ENCODE measurements at regions not wholly inside any gene's neighbourhood (a gene's known extent, or its start where the extent isn't known, plus 50 kb on each side); places are given as distances from the start of the nearest gene placed in this dataset.
A peak's percentile ranks its signal among the peaks of the same experiment; 100 is the strongest.

DNA sequence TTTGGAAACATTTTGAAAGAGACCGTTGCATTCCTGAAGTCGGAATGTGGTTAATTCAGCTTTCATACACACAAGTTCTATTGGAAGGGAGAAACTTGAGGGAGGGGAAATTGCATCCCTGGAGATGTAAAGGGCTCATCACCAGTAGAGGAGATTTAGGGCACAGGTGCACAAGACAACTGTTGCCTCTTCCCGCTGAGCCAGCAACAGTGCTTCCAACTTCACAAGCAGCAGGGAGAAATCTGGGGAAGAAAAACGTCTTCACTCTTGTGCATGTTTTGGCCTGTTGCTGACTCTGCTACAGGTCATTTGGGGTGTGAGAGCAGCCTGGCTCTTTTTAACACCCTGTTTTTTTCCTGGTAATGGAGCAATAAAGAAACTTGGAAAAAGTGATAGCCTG is 277.9 kb downstream of the GAS1 start:
- peaks cover 10% of the 10 kb centered on the region for H3K4me1 ChIP-seq (ENCODE audit: control insufficient read depth, insufficient read depth, low read length)
- H3K36me3 ChIP-seq (ENCODE audit: control insufficient read depth, insufficient read depth, low read length): no peaks in the 10 kb centered on the region
- no peaks in the 10 kb centered on the region for H3K27me3 ChIP-seq (ENCODE audit: control insufficient read depth, insufficient read depth, low read length)
- H3K27ac ChIP-seq (ENCODE audit: low read length): peak overlapping the region; percentile 77
- H3K9me3 ChIP-seq (replicated peaks; ENCODE audit: control insufficient read depth, low read depth, low read length): peaks cover 2% of the 10 kb centered on the region
- no CpG with 5 or more reads among the region's 4 CpGs for WGBS (ENCODE audit: insufficient coverage)
- H3K4me3 ChIP-seq (ENCODE audit: low read length): no peak overlapping the region
- peak; percentile 97 for DNase-seq

DNA sequence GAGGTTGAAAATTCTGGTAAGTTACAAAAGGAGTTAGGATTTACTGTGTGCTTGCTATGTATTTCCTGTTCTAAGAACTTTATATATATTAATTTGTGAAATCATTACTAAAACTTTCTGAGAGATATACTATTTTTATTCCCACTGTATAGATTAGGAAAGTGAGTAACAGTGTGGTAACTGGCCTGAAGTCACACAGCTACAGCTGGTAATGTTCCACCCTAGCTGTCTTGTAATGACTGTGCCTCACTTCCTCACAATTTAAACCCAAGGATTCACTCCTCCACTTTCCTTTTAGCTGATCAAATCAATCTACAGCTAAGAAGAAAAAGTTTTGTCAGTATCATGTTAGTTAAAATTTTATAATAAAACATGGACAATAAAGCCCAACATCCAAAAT is 278.8 kb downstream of the GAS1 start:
- Histone ChIP-seq H3K27ac (ENCODE audit: low read length) (no peak overlapping the region), H3K36me3 (ENCODE audit: control insufficient read depth, insufficient read depth, low read length) (no peaks in the 10 kb centered on the region), H3K9me3 (replicated peaks; ENCODE audit: control insufficient read depth, low read depth, low read length) (peaks cover 2% of the 10 kb centered on the region), H3K27me3 (ENCODE audit: control insufficient read depth, insufficient read depth, low read length) (no peaks in the 10 kb centered on the region), H3K4me1 (ENCODE audit: control insufficient read depth, insufficient read depth, low read length) (peaks cover 8% of the 10 kb centered on the region), H3K4me3 (ENCODE audit: low read length) (no peak overlapping the region)
- peak; percentile 31 for DNase-seq

DNA sequence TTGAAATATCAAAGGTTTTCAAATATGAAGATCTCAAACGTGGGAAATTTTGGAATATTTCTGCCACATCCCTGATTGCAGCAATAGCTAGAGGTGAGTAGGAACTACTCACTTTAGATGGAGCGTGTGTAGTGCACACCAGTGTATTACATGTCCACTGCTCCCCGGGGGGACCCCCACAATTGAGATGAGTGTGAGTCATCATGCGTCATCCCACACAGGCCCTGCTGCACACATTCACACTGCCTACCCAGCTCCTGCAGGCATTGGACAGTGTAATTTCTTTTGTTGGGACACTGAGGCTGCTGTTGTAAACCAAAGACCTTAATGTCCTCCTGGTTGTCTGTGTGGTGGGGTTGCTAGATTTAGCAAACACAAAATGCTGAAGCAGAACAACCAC is 280.0 kb downstream of the GAS1 start:
- peaks cover 2% of the 10 kb centered on the region for H3K9me3 ChIP-seq (replicated peaks; ENCODE audit: control insufficient read depth, low read depth, low read length)
- H3K27me3 ChIP-seq (ENCODE audit: control insufficient read depth, insufficient read depth, low read length): no peaks in the 10 kb centered on the region
- WGBS (ENCODE audit: insufficient coverage): 86% methylated on average over 1 of the region's 4 CpGs
- H3K36me3 ChIP-seq (ENCODE audit: control insufficient read depth, insufficient read depth, low read length): no peaks in the 10 kb centered on the region
- DNase-seq: no peak
- no peak overlapping the region for H3K27ac ChIP-seq (ENCODE audit: low read length)
- no peak overlapping the region for H3K4me3 ChIP-seq (ENCODE audit: low read length)
- H3K4me1 ChIP-seq (ENCODE audit: control insufficient read depth, insufficient read depth, low read length): peaks cover 8% of the 10 kb centered on the region

DNA sequence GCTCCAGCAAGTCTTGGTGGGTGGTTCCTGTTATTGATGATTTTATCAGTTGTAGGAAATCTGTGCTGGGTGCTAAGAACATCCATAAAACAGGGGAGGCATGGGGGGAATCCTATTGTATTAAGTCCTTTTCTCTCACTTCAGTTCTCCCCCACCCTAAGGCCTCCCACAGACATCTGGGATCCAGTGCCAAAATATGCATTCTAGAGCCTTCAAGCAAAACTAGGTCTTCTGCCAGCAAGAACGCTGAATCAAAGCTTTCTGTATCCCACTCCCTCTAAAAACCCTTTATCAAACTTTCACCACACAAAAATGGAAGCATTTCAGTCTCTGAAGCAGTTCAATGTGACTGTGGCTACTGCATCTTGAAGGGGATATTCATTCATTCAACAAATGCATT is 281.9 kb downstream of the GAS1 start:
- H3K9me3 ChIP-seq (replicated peaks; ENCODE audit: control insufficient read depth, low read depth, low read length): no peaks in the 10 kb centered on the region
- no peaks in the 10 kb centered on the region for H3K27me3 ChIP-seq (ENCODE audit: control insufficient read depth, insufficient read depth, low read length)
- DNase-seq: no peak
- no CpG with 5 or more reads among the region's 1 CpG for WGBS (ENCODE audit: insufficient coverage)
- H3K4me3 ChIP-seq (ENCODE audit: low read length): no peak overlapping the region
- H3K27ac ChIP-seq (ENCODE audit: low read length): no peak overlapping the region
- peaks cover 8% of the 10 kb centered on the region for H3K4me1 ChIP-seq (ENCODE audit: control insufficient read depth, insufficient read depth, low read length)
- no peaks in the 10 kb centered on the region for H3K36me3 ChIP-seq (ENCODE audit: control insufficient read depth, insufficient read depth, low read length)

DNA sequence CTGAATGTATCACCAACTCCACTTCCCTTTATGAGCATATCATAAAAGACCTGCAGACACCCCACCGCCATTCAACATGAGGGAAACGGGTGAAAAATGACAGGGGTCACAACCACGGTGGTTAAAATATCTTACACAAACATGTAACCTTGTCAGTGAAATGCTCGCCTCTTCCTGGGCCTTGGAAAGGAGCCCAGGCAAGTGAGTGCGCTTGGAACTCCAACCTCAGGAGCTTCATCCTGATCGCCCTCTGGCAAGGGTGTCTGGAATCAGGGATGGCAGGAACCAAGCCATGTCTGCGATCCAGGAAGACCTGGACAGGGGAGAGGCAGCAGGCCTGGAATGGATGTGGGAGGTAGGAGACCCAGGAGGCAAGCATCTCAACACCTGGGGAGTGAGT is 282.7 kb downstream of the GAS1 start:
- whole genome bisulfite sequencing (ENCODE audit: insufficient coverage): 79% methylated on average over 6 of the region's 7 CpGs
- Histone ChIP-seq H3K4me1 (ENCODE audit: control insufficient read depth, insufficient read depth, low read length) (peaks cover 6% of the 10 kb centered on the region), H3K4me3 (ENCODE audit: low read length) (no peak overlapping the region), H3K27me3 (ENCODE audit: control insufficient read depth, insufficient read depth, low read length) (no peaks in the 10 kb centered on the region), H3K27ac (ENCODE audit: low read length) (no peak overlapping the region), H3K36me3 (ENCODE audit: control insufficient read depth, insufficient read depth, low read length) (no peaks in the 10 kb centered on the region), H3K9me3 (replicated peaks; ENCODE audit: control insufficient read depth, low read depth, low read length) (no peaks in the 10 kb centered on the region)
- no peak for DNase-seq

DNA sequence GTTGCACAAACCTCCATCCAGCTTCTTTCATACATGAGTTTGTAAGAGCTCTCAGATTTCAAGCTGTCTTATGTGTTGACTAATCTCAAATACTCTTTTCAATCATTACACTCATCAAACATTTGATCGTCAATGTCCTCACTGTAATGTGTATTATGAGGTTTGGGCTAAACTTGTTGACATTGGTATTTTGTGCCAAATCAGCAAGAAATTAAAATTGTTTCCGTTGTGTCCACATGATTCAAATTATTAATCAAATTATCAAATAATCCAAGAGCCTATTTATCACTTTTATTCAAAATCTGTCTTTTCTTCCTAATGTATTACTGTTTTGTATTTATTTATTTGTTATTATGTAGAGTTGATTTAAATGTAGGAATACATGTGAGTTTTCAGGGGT is 283.4 kb downstream of the GAS1 start:
- Histone ChIP-seq H3K4me3 (ENCODE audit: low read length) (no peak overlapping the region), H3K4me1 (ENCODE audit: control insufficient read depth, insufficient read depth, low read length) (peaks cover 2% of the 10 kb centered on the region), H3K27me3 (ENCODE audit: control insufficient read depth, insufficient read depth, low read length) (no peaks in the 10 kb centered on the region), H3K36me3 (ENCODE audit: control insufficient read depth, insufficient read depth, low read length) (no peaks in the 10 kb centered on the region), H3K27ac (ENCODE audit: low read length) (no peak overlapping the region), H3K9me3 (replicated peaks; ENCODE audit: control insufficient read depth, low read depth, low read length) (no peaks in the 10 kb centered on the region)
- DNase-seq: no peak
- WGBS (ENCODE audit: insufficient coverage): no CpG with 5 or more reads among the region's 2 CpGs

DNA sequence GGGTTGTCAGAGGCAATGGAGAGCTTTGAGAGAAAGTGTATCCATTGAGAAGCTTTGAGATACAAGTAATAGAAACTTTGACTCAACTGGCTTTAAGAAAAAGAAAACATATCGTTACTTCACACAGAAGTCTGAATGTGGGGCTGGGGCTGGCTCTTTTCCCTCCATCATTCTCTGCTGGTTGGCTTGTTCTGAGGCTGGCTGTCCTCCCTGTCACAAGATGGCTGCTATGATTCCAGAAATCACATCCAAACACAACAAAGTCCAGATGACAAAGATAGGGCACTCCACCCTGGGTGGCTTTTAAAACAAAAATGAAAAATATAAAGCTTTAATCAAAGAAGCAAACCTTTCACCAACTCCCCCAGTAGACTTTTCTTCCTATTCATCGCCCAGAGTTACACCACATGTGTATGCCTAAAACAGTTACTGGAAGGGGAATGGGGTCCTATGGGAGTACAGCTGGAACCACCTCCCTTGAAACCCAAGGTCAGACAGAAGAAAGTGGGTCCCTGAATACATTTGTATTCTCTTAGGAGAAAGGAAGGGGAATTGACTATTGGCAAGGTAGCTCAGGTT is 284.3 kb downstream of the GAS1 start:
- Histone ChIP-seq H3K4me1 (ENCODE audit: control insufficient read depth, insufficient read depth, low read length) (peaks cover 2% of the 10 kb centered on the region), H3K27ac (ENCODE audit: low read length) (no peak overlapping the region), H3K9me3 (replicated peaks; ENCODE audit: control insufficient read depth, low read depth, low read length) (no peaks in the 10 kb centered on the region), H3K4me3 (ENCODE audit: low read length) (no peak overlapping the region), H3K27me3 (ENCODE audit: control insufficient read depth, insufficient read depth, low read length) (no peaks in the 10 kb centered on the region), H3K36me3 (ENCODE audit: control insufficient read depth, insufficient read depth, low read length) (no peaks in the 10 kb centered on the region)
- DNase-seq: no peak
- no CpG with 5 or more reads among the region's 2 CpGs for WGBS (ENCODE audit: insufficient coverage)

DNA sequence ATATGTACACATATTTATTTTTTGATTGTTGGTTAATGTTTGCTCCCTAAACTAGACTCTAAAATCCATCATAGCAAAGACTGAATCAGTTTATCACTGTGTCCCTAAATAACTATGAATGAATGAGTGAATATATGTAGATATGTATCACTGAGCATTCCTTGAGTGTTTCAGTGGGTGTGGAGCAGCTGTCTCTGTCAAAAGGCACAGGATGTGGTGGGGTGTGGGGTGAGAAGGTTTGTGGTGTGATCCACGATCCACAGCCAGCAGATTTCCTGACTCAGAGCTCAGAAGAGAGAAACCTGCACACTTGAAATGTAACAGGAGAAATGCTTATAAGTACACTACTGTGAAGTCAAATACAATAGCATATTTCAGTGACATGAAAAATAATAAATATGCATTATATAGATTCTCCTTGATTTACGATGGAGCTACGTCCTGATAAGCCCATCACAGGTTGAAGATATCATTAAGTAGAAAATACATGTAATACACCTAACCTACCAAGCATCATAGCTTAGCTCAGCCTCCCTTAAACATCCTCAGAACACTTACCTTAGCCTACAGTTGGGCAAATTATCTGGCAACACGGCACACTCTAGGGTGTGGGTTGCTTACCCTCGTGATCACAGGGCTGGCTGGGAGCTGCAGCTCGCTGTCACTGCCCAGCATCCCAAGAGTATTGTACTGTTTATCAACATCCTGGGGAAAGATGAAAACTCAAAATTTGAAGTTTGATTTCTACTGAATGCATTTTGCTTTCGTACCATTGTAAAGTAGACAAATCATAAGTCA is 287.0 kb downstream of the GAS1 start:
- DNase-seq: peak; percentile 31
- Histone ChIP-seq H3K9me3 (replicated peaks; ENCODE audit: control insufficient read depth, low read depth, low read length) (no peaks in the 10 kb centered on the region), H3K27me3 (ENCODE audit: control insufficient read depth, insufficient read depth, low read length) (no peaks in the 10 kb centered on the region), H3K4me3 (ENCODE audit: low read length) (no peak overlapping the region), H3K27ac (ENCODE audit: low read length) (peak overlapping the region; percentile 26), H3K4me1 (ENCODE audit: control insufficient read depth, insufficient read depth, low read length) (peaks cover 2% of the 10 kb centered on the region), H3K36me3 (ENCODE audit: control insufficient read depth, insufficient read depth, low read length) (no peaks in the 10 kb centered on the region)
- WGBS (ENCODE audit: insufficient coverage): 66% methylated on average over 3 of the region's 7 CpGs

DNA sequence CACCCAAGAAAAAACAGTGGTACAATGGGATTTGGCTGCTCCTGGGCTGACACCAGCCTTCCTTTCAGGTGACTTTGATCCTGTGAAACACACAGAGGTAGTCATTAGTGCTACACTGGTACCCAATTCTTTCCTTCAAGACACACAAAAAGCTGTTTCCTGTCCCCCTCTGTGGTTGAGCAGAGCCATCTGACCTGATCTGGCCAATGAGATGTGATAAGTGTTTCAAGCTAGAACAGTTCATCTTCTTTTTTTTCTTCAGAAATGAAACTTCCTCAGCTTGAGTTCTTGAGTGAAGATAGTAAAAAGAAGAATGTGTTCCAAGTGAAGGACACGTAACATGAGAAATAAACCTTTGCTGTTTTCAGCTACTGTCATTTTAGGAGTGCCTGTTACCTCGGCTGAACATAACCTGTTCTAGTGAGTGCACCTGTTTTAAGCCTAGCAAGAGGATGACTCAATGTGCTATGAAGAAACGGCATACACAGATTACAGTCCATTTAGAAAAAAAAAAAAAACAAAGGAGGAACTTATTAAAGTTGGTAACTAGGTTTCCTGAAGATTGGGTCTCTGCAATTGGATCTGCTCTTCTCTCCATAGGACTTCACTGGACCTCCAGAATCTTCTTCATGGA is 287.8 kb downstream of the GAS1 start:
- H3K27ac ChIP-seq (ENCODE audit: low read length): peak overlapping the region; percentile 26
- H3K9me3 ChIP-seq (replicated peaks; ENCODE audit: control insufficient read depth, low read depth, low read length): no peaks in the 10 kb centered on the region
- DNase-seq: no peak
- 83% methylated on average over 2 of the region's 3 CpGs for WGBS (ENCODE audit: insufficient coverage)
- peaks cover 2% of the 10 kb centered on the region for H3K4me1 ChIP-seq (ENCODE audit: control insufficient read depth, insufficient read depth, low read length)
- H3K4me3 ChIP-seq (ENCODE audit: low read length): no peak overlapping the region
- H3K27me3 ChIP-seq (ENCODE audit: control insufficient read depth, insufficient read depth, low read length): no peaks in the 10 kb centered on the region
- no peaks in the 10 kb centered on the region for H3K36me3 ChIP-seq (ENCODE audit: control insufficient read depth, insufficient read depth, low read length)

DNA sequence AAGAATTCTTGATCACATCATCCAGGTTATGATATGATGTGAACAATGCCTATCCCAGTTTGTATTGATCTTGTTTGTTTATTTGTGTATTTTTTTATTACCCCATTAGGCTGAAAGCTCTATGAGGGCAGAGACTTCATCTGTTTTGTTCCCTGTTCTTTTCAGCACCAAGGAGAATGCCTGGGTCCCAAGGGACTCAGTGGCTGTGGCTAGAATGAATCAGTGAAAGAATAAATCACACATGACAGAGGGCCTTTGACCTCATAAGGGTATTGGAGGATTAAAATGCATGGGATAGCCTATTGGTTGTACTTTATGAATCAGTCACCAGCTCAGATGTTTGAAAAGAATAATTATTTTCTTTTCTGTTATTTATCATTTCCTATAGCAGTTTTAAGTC is 292.2 kb downstream of the GAS1 start:
- no peak overlapping the region for H3K4me3 ChIP-seq (ENCODE audit: low read length)
- H3K27me3 ChIP-seq (ENCODE audit: control insufficient read depth, insufficient read depth, low read length): no peaks in the 10 kb centered on the region
- no peak overlapping the region for H3K27ac ChIP-seq (ENCODE audit: low read length)
- no peaks in the 10 kb centered on the region for H3K9me3 ChIP-seq (replicated peaks; ENCODE audit: control insufficient read depth, low read depth, low read length)
- peaks cover 3% of the 10 kb centered on the region for H3K4me1 ChIP-seq (ENCODE audit: control insufficient read depth, insufficient read depth, low read length)
- no peak for DNase-seq
- H3K36me3 ChIP-seq (ENCODE audit: control insufficient read depth, insufficient read depth, low read length): no peaks in the 10 kb centered on the region
